GM18868 (cell line): ENCODE measurements at regions not wholly inside any gene's neighbourhood (a gene's known extent, or its start where the extent isn't known, plus 50 kb on each side); places are given as distances from the start of the nearest gene placed in this dataset.
A peak's percentile ranks its signal among the peaks of the same experiment; 100 is the strongest.

Experiments used
- ATAC-seq: cut with Tn5 transposase; IDR thresholded peaks from one replicate; pipeline ENCODE4 v1.9.1; 2021; ENCODE audit warnings: mild to moderate bottlenecking, moderate library complexity; ENCODE audit not compliant: unreplicated experiment

DNA sequence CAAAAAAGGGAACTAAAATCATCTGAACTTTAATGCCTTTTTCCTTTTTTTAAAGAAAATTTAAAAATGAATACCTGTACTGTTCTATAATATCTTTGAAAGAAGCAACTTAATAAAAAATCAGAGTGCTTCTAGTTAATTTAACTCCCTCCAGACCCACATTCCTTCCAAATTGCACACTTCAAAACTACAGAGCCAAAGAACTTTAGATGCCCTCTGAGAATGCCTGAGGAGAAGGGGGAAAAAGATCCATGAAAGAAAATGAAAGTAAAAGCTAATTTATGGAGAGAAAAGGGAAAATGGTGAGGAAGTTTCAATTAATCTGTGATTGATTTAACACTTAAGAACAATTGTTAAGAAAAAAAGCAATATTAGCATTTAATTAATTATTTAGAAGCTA lies 1141.6 kb downstream of the IGSF11 start:
- ATAC-seq, result no peak

DNA sequence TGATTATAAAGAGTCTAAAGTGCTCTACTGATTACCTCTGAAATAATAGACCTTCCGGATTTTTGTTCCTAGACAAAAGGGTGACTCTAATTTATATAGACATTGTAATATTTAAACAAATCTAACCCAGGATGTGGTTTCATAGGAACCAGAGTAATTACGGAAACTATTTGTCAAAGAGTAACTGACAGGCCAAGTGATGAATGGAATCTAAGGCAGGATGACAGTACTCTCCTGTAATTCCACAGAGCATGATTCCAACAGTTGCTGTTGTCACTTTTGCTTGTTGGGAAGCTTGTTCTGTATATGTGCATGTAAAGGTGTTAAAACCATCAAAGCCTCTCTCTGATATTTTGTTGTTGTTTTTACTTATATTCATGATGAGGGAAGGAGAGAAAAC lies 1141.0 kb downstream of the IGSF11 start:
- no peak for ATAC-seq

DNA sequence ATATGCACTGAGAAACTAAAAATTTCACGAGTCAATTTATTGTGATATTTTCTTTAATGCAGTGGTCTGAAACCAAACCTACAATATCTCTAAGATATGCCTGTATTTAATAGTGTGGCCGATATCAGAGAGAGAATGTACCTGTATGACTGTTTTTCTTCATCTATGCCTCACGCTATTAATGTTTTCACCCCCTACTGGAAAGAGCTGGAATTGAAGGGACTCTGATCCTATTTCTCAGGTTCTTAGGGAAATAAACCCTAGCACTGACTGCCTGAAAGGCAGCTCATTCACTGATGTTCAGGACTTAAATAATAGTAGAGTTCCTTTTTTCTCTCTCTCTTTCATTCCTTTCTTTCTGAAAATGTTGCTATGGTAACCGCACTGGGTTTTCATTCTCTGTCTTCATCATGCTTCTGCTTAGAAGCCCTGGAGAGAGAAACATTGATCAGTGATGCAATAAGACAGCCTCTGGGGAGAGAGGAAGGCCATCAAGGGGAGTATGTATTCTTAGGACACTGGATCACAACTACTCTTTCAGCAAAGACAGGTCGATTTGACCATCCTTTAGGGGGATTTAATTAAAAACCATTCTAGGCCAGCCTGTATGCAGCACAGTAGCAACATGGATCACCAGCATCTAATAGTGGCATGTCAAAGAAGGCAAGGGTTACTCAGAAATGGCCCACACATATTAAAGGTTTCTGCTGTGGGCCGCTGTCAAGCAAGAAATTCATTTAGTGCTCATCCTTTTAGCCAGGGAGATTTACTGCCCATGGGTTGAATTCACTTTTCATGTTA lies 1135.7 kb downstream of the IGSF11 start:
- ATAC-seq, result peak; percentile 88

DNA sequence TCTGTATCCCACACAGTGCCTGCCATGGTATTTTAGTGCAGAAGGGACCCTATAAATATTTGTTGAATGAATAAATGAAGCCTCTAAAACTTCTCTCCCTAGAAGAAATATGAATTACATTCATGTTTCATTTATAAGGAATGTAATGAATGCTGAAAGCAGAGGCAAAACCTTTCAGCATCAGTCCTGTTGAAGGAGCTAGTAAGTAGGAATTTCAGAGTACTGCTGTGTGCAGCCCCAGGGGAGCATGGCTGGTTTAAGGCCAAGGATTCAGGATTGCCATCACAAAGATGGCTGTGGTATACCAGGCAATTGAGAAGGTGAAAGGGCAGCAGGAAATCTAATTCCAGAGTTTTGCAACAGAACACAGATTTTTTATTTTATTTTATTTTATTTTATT lies 1131.4 kb downstream of the IGSF11 start:
- ATAC-seq, result no peak

DNA sequence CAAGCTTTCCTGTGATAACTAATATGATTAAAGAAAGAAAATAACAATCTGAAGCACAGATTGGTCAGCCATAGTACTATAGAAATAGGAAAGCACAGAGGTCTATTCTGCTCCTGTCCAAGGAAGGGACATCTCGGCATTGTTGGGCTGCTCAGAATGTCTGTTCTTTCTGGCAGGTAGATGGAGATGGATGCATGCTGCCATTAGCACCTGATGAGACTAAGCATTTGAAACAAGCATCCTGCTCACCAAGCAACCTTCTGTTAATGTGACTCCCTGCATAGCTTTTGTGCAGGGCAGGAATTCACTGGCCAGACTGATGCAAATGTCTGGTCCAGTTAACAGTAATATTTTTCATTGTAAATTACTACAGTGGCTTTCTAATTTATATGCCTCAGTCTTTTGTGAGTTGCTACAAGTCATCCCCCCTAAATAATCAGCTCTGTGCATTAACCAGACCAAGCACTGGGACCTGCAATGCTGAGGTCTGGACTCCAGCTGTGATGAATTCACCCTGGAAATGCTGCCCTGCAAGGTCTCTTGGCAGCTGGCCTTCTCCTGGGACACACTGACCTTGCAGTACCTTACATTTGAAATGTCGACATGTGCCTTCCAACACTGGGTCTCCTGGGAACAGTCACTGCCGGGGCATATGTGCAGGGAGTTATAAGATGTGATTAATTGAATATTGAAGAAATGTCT lies 1123.7 kb downstream of the IGSF11 start:
- no peak for ATAC-seq

DNA sequence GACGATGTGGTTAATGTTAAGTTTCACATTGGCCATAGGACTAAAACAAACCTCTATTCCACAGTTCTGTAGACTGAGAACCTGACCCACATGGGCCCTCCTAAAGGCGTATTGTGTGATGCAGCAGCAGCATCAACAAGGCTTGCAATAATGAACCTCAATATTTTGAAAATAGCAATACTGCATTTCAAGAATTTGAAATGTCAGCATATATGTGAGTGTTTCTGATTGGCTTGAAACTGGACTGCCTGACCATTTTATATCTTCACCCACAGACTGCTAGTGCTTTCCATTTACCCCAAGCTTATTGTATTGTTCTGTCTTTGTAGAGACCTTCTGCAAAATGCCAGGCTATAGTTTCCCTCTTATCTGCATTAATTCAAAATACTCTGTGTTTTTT lies 1122.3 kb downstream of the IGSF11 start:
- no peak for ATAC-seq

DNA sequence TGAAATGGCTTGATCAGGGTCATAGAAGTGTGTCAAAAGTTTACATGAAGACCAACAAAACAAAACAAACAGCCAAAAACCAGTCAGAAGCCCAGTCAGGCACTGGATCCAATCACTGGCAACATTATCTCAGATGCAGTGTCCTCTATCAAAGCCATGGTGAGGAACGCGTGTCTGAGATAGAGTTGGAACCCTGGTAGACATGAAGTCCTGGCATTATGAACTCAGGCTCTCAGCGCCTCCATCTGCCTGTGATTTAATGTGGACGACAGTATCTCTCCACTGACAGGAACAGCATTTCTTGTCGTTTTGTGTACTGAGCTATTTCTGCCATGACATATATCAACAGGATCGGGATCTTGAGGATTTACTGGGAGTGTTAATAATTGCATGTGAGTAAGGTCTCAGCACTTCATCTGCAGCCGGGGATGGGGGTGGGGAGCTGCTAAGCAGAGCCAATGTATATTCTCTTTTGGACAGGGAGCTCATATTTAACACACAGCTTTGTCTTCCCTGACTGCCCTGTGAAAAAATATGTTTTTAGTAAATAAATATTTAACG lies 1120.0 kb downstream of the IGSF11 start:
- ATAC-seq, result no peak

DNA sequence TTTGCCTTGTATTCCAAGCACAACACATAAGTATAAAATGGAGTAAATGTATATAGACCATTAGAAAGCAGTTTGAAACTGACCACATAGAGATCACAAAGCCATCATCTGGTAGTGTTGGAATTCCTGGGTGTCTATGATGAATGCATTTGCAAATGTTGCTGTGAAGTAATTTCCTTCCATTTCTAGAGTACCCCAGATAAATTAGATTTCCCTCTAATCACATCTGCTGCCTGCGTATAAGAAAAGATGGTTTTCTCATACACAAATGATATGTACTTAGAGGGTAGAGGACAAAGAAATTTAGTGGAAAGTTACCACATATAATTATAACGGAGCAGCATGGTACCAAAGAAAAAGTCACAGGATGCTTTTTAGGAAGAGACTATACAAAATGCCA lies 1117.8 kb downstream of the IGSF11 start:
- no peak for ATAC-seq

DNA sequence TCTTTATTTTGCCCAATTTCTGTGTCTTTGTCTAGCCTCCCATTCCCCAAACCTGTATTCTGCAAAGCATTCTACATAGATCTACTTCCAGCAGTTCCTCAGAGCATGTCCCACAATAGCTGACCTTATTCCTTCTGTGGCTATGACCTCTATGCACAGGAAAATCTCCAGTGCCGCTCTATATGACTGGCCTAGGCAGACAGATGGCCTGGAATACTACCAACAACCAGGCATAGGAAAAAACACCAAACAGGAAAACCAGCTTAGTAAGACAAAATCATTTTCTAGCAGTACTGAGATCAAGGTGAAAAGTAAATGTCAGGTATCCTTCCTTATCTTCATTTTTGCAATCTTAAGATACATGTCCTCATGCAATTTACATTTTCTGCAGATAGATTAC lies 1115.0 kb downstream of the IGSF11 start:
- ATAC-seq, result no peak

DNA sequence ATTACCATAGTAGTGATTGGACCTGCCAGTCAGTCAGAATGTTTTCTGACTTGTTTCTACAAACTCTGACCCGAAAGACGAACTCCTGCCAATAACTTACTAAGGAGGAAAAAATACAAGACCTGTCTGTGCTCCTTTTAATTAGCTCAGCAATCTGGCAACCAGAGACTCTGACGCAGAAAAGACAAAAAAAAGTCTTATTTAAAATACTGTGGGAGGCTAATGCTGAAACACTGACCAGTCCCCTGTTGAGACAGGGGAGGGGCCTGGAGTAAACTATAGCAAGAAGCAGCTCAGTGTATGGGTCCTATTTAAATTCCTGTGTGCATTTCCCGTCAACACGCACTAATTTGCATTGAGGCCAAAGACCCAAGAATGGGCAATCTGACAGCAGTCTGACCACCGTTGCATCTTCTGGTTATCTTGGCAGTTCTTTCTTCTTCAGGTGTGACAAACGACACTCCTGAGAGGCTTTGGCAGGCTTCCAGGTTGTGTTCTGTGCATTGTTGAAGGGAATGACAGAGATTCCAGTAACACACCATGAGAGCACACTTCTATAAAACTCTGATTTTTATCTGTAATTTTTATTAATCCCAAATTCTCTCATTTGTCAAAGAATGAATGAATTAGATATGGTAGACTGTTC lies 1114.3 kb downstream of the IGSF11 start:
- no peak for ATAC-seq

DNA sequence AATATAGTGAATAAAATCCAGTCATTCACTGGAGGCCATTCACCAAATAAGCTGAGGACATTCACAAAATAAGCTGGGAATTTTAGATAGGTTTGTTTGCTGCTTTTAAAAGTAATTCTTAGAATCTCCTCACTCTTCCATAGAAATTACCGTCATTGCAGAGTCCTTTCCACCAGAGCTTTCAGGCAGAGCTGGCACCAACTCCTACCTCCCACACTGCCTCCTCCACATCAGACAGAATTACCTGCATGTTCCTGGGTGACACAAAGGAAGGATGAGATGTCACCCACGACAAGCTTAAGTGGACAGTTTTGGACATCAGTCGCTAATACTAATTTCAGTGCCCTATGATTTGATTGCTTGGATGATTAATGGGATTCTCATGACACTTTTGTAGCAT lies 1113.2 kb downstream of the IGSF11 start:
- ATAC-seq, result no peak

DNA sequence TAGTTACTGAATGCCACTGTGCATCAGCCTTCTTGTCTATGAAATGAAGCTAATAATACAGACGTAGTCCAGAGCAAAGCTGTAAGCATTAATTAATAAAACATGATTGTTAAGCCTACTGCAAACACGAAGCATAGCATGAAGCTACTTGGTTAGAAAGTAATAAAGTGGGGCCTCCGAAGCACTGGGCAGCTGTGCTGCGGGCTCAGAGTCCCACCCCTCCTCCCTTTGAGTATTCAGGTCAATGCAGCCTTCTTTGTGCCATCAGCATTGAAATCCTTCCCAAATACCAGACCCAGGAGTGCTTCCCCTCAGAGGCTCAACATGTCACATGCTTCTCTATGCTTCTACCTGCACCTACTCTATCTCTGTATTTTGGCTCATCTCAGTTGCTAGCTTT lies 1112.6 kb downstream of the IGSF11 start:
- ATAC-seq, result no peak

DNA sequence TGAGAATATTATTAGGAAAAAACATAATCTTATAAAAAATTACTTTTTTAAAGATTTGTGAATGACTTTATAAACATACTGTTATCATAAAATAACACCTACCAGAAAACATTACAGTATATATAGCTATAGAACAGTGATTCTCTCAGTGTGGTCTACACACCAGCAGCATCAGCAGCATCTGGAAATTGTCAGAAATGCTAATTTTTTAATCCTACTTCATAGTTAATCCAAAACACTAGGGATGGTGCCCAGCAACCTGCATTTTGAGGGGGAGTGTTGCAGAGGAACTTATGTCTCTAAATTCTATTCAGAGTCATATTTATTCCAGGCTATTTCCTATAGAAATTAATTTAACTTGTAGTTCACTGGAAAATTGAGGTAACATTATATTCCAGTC lies 1107.8 kb downstream of the IGSF11 start:
- ATAC-seq, result no peak

DNA sequence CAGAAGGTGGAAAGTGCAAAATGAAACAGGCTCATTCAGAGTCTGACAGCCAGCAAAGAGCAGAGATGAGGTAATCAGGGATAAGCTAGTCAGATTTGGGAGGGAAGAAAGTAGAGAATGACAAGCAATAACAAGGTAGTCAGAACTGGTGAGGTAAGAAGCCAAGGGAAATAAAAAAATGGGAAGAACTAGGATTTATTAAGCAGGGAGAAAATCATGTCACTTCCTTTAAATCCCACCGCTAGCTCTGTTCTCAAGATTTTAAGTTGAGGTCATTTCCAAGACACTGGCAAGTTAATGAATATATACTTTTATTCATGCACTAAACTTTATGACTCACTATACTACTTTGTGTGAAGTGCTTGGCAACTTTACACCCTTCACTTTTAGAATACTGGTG lies 1106.8 kb downstream of the IGSF11 start:
- no peak for ATAC-seq

DNA sequence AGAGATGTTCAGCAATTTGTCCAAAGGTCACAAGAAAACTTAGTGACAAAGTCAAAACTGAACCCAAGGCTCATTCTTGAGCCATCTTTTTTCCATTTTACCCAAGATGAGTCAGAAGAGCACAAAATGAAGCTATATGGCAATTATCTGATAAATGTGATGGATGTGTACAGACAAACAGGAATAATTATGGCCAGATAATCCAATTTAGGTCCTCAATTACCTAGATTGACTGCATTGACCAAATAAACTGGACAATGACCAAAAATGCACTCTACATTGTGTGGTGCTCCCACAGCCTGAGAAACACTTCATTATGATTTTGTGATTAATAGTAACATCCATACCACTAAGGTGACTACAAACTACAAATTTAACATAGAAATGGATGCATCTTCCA lies 1105.8 kb downstream of the IGSF11 start:
- no peak for ATAC-seq

DNA sequence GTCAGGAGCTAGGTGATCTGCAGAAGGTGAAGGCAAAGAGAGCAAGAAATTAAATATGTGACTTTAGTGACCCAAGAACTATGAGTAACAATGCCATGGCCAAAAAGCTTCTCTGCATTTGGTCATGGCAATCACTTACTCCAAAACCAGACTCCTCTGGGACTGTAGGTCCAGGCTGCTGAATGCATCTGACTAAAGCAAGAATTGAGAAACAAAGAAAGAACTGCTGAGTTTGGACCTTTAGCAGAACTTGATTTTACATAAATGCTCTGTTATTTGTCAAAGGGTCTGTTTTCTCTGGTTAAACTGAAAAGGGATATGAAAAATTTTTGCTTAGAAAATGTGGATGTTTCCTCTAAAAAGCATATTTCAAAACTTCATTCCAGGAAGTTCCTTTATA lies 1102.2 kb downstream of the IGSF11 start:
- no peak for ATAC-seq

DNA sequence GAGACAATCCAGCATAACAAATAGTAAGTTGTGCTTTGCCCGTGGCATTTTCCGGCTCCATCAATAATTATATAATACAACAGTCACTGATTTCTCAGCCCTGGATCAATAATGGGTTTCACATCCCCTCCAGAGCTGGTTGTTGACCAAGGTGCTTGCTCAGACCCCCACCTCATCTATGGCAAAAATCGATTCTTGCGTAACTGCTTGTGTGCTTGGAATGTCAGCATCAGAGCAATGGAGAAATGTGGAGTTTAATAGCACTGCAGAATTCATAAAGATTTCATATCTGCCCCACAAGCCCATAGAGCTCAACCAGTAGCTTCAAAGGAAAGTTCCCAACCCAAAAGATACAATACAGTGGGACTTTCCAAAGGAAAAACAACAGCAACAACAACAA lies 1098.5 kb downstream of the IGSF11 start:
- no peak for ATAC-seq

DNA sequence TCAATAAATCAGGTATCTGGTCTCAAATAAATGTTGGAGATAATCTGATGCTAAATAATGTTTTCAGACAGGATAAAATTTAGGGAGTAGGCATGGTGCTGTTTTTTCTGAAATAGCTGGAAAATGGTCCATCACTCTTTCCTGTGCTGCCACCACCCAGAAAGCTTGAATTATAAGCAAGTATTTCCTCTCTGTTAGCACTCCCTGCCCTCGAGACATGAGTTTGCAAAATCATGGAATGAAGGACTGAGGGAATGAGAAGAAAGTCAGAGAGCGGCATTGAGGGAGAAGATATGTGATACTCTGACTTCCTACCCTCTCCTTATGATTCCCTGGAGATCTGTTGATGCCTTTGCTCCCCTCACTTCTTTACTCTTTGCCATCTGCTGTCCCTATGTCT lies 1095.7 kb downstream of the IGSF11 start:
- no peak for ATAC-seq

DNA sequence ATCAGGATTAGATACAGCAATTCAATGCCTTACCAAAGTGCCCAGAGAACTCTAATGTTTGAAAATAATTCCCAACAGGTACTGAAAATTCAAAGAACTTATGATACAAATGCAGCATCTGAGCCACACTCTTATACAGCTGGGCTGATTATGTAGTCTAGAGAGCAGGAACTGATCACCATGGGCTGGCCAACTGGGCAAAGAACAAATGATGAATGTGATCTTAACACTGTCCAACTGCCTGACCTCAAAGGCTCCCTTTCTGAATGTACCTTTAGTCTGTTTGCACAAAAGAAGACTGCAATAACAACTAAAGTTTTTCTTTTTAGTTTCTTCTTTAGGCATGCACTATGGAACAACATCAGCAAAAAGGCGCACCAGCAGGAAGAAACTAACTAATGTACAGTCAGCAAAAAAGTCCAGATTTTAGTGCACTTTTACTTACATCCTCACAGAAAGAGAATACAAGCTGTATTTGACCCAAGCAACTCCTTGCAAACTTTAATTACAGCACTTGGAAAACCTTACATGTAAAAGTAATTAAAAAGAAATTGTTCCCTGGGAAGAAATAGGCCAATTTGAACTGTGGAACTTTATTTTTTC lies 1095.1 kb downstream of the IGSF11 start:
- ATAC-seq, result no peak

DNA sequence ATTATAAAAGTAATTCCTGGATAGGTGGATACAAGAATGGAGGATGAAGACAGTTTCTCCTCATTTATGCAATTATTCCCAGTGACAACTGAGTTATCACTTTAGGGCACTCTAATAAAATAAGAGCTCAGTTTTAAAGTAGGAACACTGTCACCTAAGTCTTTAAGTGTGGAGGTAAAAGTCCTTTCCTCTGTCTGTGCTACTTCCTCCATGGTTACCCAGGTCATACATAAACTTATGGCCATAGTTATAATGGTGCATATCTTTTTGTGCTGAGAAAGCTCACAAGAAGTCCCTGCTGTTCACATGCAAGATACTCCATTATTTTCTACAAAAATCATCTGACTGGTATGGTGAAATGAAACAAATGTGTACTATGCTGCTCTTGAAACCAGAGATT lies 1093.6 kb downstream of the IGSF11 start:
- ATAC-seq, result no peak

DNA sequence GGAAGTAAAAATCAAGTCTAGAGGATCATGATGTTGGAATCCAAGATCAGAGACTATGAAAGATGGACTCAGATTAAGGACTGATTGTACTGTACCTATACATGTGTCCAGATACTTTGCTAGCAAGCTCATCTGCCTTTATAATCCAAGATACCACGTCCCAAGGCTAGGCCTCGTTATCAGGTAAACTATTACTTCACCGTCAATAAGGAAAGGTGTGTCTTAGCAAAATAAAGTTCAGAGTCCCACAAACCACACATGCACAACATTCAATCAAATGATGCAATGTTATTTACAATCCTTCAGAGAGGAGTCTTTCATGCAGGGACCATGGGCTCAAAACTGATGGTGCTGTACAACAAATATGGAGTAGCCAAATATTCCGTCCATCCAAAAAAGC lies 1092.9 kb downstream of the IGSF11 start:
- no peak for ATAC-seq
